GM18502 (cell line): ENCODE measurements at regions not wholly inside any gene's neighbourhood (a gene's known extent, or its start where the extent isn't known, plus 50 kb on each side); places are given as distances from the start of the nearest gene placed in this dataset.

Source experiments
- ATAC-seq: cut with Tn5 transposase; IDR thresholded peaks from one replicate; pipeline ENCODE4 v1.9.1; 2021; ENCODE audit warnings: mild to moderate bottlenecking; ENCODE audit not compliant: unreplicated experiment, poor library complexity

DNA sequence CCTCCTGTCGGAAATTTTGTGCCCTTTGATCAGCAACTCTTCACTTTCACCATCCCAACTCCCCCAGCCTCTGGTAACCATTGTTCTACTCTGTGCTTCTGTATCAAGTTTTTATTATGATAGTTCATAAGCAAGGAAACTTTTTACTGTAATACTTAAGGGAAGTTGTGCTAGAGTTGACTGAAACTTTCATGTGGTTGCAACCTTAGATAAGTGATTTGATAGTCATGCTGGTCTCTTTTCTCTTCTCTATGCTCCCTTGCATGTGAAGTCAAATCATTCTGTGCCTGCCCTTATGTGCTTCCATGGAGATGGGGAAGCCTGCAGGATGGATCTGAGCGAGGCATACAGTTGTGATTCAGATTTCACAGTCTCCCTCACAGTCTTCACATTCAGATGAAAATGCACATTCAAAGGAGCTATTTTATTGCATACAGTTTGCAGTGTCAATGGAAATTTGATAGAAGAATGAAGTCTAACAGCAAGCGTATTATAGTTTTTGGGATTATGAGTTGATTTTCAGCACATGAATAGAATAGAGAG, 1428.3 kb upstream of the TENM3 start:
- no peak for ATAC-seq

GRCh38 chr4:180817529-180817928, 1425.7 kb upstream of the TENM3 start:
- no peak for ATAC-seq

- ATAC-seq = no peak
Measured at GRCh38 chr4:180823108-180823507, 1420.1 kb upstream of the TENM3 start.

GRCh38 chr4:180827232-180828009, 1415.8 kb upstream of the TENM3 start:
- ATAC-seq = no peak

DNA sequence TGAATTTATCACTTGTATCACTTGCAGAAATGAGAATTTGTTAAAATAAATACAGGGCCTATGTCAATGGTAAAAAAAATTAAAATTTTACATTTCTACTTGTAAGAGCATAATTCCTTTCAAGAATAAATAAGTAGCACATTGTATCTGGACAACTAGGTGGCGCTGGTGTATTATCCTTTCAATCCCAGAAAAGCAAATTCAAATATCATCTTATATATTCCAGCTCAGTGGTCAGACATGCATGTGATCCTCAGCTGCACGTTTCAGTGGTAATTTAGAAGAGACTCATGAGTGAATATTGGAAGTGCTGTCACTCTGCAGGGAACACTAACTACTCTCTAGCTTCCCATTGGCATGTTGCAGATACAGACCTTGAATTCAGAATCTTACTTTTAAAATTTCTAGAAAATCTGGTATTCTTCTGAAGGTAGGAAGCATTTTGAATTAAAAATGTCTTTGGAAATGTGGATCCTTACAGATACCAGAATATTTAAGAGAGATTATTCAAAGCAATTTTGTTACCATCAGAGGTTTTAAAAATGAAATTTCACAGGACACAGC, 1414.7 kb upstream of the TENM3 start:
- ATAC-seq = no peak

- no peak for ATAC-seq
Measured at GRCh38 chr4:180832073-180832472, 1411.1 kb upstream of the TENM3 start.

- no peak for ATAC-seq
Measured at GRCh38 chr4:180840142-180840541, 1403.1 kb upstream of the TENM3 start.

- ATAC-seq = no peak
Measured at GRCh38 chr4:180850318-180850940, 1392.8 kb upstream of the TENM3 start.

DNA sequence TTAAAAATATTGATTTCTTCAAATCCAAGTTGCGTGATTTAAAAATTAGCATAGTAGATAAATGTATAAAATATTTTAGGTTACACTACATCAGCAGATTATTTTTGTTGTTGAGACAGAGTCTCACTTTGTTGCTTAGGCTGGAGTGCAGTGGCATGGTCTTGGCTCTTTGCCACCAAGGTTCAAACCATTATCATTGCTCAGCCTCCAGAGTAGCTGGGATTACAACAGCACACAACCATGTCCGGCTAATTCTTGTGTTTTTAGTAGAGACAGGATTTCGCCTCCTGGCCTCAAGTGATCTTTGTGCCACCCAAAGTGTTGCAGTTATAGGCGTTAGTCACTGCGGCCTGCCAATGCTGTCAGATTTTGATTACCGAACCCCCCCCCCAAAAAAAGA, 1390.5 kb upstream of the TENM3 start:
- ATAC-seq = no peak

DNA sequence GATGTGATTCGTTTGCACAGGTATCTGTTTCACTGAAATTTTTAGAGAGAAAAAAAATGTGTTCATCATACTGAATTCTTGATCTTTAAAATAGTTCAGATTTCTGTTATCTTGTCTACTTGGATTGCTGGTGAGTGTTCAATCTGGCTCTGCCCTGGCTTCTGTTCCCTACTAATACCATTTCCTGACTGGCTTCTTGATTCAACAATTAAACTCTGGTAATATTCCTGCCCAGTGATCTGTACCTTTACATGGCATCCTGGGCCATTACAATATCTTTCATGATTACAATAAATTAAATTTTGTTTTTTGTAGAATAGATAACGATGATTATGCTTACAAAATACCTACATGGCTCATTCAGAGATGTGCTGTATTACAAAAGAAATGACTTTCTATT, 1388.0 kb upstream of the TENM3 start:
- no peak for ATAC-seq

DNA sequence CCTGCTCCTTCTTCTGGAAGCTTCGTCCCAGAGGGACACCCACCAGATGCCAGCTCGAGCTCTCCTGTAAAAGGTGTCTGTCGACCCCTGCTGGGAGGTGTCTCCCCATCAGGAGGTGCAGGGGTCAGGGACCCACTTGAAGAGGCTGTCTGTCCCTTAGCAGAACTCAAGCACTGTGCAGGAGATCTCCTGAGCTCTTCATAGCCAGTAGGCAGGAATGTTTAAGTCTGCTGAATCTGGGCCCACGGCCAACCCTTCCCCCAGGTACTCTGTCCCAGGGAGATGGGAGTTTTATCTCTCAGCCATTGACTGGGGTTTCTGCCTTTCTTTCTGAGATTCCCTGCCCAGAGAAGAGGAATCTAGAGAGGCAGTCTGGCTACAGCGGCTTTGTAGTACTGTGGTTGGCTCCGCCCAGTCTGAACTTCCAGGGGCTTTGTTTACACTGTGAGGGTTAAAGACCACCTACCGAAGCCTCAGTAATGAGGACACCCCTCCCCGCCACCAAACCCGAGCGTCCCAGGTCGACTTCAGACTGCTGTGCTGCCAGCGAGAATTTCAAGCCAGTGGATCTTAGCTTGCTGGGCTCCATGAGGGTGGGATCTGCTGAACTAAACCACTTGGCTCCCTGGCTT, 1383.0 kb upstream of the TENM3 start:
- no peak for ATAC-seq

GRCh38 chr4:180861651-180862050, 1381.6 kb upstream of the TENM3 start:
- ATAC-seq = no peak

DNA sequence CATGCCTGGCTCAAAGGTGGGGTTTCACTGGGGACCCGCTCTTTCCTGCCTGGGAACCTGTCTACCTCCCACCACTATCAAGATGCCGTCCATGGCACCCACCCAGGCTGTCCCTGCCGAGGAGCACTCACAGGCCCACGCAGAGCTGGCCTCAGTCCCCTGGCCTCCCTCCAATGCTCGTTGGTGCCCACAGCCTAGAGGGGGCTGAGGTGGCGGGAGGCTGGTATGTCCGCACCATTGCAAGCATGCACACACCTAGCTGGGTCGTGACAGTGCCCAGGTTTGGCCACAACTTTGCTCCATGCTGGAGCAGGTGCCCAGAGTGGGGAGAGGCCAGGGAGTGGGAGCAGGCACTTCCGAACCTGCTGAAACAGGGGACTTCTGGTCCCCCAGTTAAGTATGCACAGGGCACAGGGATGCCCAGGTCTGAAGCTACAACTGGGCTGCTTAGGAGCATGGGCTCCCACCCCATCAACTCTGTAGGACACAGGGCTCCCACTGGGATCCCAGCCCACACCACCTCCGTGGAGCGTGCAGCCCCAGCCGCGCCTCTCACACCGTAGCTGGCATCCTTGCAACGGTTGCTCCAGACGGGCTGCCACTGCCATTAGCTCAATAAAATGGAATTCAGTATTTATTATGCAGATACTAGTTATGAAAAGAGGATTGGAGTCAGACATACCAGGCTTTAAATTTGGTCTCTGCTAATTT, 1376.1 kb upstream of the TENM3 start:
- ATAC-seq = no peak

DNA sequence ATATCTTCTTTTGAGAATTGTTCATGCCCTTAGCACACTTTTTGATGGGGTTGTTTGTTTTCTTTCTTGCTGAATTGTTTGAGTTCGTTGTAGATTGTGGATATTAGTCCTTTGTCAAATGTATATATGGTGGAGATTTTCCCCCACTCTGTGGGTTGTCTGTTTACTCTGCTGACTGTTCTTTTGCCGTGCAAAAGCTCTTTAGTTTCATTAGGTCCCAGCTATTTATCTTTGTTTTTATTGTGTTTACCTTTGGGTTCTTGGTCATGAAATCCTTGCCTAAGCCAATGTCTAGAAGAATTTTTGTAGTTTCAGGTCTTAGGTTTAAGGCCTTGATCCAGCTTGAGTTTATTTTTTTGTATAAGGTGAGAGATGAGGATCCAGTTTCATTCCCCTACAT, 1372.6 kb upstream of the TENM3 start:
- no peak for ATAC-seq

DNA sequence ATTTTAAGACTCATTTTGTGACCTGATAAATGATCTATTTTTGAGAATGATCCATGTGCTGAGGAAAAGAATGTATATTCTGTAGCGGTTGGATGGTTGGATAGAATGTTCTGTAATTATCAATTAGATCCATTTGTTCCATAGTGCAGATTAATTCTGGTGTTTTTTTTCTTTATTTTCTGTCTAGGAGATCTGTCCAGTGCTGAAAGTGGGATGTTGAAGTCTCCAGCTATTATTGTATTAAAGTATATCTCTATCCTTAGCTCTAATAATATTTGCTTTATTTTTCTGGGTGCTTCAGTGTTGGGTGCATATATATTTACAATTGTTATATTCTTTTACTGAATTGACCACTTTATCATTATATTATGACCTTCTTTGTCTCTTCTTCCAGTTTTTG, 1344.9 kb upstream of the TENM3 start:
- no peak for ATAC-seq

- ATAC-seq = no peak
Measured at GRCh38 chr4:180900781-180901180, 1342.4 kb upstream of the TENM3 start.

GRCh38 chr4:180909279-180909678, 1333.9 kb upstream of the TENM3 start:
- peak; percentile 58 for ATAC-seq

GRCh38 chr4:180913750-180914149, 1329.5 kb upstream of the TENM3 start:
- ATAC-seq = no peak

DNA sequence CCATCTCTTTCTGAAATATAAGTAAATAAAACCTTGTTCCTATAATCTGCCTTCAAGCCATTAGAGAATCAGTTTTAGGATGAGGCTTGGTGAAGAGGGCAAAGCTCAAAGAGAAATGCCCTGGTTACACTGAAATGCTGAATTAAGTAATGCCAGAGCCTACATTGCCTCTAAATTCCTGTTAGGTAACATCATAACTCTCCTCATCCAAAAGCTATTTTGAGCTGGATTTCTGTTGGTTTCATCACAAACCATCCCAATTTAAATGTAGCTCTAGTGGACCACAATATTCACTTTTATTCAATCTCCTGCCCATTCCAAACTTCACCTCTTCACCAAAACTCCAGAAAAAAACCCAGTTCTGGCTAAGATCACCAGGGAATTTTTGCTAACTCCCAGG, 1319.7 kb upstream of the TENM3 start:
- ATAC-seq = no peak

DNA sequence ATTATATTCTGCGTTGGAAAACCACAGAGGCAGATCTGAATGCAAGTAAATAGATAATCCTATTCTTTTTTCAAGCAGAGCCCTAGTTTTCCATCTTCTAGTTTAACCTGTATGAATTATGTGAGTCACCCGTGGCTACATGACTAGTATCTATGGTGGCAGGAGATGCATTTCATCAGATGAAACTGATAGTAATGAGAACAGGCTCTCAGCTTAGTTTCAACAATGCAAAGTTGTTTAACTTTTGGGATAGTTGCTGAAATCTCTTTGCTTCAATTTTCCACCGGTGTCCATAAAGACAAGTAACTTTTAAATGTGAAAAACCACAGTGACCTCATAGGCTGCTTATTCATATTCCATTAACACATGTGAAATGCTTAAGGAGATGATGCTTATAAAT, 1317.4 kb upstream of the TENM3 start:
- no peak for ATAC-seq
